Epithelial cell of esophagus (primary cell): ENCODE measurements at regions not wholly inside any gene's neighbourhood (a gene's known extent, or its start where the extent isn't known, plus 50 kb on each side); places are given as distances from the start of the nearest gene placed in this dataset.

ENCODE experiments used
- DNase-seq: peaks from one replicate; pipeline ENCODE4 v3.0.0; 2010; ENCODE audit warnings: low read depth
- H3K4me3 ChIP-seq: 2 replicates; pipeline ENCODE4 v1.5.1; 2011; ENCODE audit warnings: mild to moderate bottlenecking, low read length, control low read depth
- CTCF ChIP-seq: IDR thresholded peaks from 2 replicates; pipeline ENCODE4 v1.5.1; 2011; ENCODE audit warnings: low read depth, mild to moderate bottlenecking, low read length, control low read depth, inconsistent platforms; ENCODE audit not compliant: insufficient read depth; ENCODE audit errors: missing control alignments

GRCh38 chr16:10332775-10333174 is 53.1 kb upstream of the ATF7IP2 start:
- TF ChIP-seq CTCF, result no peak
- DNase-seq, result no peak
- H3K4me3 ChIP-seq, result no peak overlapping the region

GRCh38 chr16:10333321-10334032 is 52.4 kb upstream of the ATF7IP2 start:
- no peak for TF ChIP-seq CTCF
- no peak for DNase-seq
- H3K4me3 ChIP-seq, result no peak overlapping the region

- no peak for TF ChIP-seq CTCF
- no peak for DNase-seq
- H3K4me3 ChIP-seq, result no peak overlapping the region
Observed at GRCh38 chr16:10335681-10336080, 50.2 kb upstream of the ATF7IP2 start.
